Uterus (tissue), 2 donors: ENCODE measurements at regions not wholly inside any gene's neighbourhood (a gene's known extent, or its start where the extent isn't known, plus 50 kb on each side); places are given as distances from the start of the nearest gene placed in this dataset.

Experiments used
- CTCF ChIP-seq, 4 experiments: fragments of 200-600 bp in 2 of 4; fragments of 450-650 bp in 2 of 4; sonication (generic) in 2 of 4; IDR thresholded peaks; one replicate each; pipeline ENCODE4 v1.5.1; 2016 to 2019; ENCODE audit warnings: antibody characterized with exemption in 4 of 4, mild to moderate bottlenecking in 2 of 4, moderate library complexity in 1 of 4
- POLR2A ChIP-seq, 2 donors: fragments of 450-650 bp; IDR thresholded peaks; one replicate each; pipeline ENCODE4 v1.6.1; 2016; ENCODE audit warnings: antibody characterized with exemption in 2 of 2, mild to moderate bottlenecking in 1 of 2, moderate library complexity in 1 of 2

GRCh38 chr14:89621009-89621421, 204.0 kb upstream of the FOXN3 start:
- no peak for TF ChIP-seq POLR2A (IDR thresholded peaks at IDR 0.05)
- no peak for TF ChIP-seq CTCF (IDR thresholded peaks at IDR 0.05)
